Ecto neural progenitor cell (in vitro differentiated cells): ENCODE measurements at regions not wholly inside any gene's neighbourhood (a gene's known extent, or its start where the extent isn't known, plus 50 kb on each side); places are given as distances from the start of the nearest gene placed in this dataset.
"Not testable (repeated sequence)": the region's sequence is repeated elsewhere in the genome, so short reads cannot be mapped to it uniquely, and the experiment has no call there.

Experiments used
- DNase-seq: peaks from one replicate; pipeline ENCODE4 v3.0.0-alpha.2; 2018; ENCODE audit warnings: low spot score

DNA sequence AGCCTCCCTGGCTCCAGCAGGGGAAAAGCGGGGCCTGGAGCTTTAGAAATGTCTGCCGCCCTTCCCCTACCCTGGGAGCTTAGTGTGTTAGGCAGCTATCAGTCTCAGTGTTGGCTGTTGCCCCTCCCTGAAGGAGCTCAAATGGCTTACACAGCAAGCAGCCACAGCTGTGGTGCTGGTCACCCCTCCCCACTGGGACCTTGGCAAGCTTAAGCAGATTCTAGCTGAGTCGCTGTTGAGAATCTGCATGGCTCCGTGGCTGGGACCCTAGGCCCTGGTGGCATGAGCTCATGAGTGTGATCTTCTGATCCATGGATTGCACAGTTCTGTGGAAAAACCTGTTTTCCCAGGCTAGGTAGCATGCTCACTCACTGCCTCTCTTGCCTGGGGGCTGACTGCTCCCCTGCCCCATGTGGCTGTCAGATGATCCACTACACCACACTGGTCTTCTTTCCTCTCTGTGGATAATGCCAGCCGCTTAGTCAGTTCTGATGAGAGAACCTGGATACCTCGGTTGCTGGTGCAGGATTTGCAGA is 714.0 kb downstream of the MAFB start:
- DNase-seq: no peak

DNA sequence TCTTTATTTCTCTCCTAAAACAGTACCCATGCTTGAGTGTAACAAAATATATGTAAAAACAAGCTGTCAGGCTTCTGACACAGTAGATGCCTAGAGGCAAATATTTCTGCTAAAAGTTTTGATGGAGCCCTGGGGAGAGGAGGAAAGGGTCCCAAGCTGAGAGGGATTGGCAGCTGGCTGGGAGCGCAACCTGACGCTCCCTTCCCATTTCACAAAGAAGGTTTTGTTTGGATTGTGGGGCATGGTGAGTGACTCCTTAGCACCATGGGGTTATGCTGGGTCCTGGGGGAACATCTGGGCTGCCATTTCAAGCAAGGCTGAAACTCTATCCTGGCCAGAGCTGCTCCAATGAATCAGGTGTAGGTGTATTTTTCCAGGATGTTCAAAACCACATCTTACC is 720.5 kb downstream of the MAFB start:
- no peak for DNase-seq

DNA sequence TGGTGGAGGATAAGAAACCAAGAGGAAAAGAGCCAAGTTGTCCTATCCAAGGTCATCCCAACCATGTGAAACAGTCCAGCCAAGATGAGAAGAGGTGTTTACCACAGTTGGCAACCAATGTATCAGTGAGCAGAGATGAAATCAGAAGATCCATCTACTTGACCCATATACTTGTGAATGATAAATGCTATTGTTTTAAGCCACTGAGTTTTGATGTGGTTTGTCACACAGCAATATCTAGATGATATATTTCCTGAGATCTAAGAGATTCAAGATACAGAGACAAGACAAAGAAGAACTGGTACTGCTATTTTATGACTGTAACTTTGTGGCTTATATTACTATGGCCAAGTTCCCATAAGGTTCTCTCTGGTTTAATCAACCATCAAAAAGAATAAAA is 721.2 kb downstream of the MAFB start:
- no peak for DNase-seq

DNA sequence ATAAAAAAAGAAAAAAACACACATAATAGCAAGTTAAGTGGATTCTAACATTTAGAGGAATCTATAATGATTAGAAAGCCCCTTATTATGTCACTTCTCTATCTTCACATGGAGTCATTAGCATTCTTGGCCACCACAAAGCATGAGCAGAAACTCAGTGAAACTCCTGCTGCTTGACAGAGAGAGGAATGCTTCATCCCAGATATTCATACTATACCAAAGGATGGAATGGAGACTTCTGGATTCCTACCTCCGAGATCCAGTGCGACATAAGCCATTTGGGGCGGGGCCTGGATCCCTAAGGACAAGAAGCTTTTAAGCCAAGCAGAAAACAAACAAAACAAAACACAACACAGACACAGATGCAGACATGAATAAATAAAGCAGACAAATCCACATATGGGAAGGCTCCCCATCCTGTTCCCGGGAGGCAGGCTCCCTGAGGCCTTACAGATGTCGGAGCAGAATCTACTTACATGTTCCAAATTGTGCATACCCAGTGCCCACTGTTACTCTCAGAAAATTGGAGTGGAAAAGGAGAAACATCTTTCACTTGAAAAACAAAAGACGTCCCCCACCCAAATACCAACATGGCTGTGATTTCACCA is 727.3 kb downstream of the MAFB start:
- DNase-seq: no peak

DNA sequence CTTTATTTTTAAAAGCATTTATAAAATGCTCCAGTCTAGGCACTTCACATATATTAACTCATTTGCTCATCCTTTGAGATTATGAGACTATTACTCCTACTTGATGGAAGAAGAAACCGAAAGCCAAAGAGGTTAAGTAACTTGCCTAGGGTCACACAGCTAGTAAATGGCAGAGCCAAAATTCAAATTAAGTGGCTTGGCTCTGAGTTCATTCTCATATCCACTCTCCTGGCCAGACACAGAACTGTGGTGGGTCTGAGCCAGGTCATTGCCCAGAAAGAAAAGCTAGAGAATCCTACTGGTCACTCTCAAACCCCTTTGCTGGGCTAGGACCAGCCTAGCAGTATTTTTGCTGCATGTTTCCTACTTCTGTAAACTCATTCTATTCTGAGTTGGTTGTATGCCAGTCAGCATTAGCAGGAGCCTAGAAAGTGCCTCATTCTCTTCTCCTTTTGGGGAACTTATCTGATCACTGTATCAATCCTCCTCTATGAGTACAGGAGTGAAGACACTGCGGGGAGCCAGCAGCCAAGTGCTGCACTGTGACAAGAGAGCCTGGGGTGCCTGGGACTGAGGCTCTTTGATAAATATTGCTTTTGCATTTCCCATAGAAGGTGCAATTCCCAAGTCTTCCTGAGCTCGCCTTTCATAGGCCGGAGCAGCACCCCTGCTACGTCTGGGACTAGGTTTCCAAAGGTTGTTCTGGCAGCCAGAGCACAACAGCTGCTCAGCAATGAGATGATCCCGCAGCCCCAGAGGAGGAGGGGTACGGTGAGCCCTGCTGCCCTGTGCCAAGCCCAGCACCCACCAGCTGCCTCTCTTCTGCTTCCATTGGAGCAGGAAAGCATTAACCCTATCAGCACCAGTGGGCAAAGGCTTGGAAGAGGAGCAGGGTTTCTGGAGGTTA is 728.3 kb downstream of the MAFB start:
- DNase-seq: peak; percentile 51

DNA sequence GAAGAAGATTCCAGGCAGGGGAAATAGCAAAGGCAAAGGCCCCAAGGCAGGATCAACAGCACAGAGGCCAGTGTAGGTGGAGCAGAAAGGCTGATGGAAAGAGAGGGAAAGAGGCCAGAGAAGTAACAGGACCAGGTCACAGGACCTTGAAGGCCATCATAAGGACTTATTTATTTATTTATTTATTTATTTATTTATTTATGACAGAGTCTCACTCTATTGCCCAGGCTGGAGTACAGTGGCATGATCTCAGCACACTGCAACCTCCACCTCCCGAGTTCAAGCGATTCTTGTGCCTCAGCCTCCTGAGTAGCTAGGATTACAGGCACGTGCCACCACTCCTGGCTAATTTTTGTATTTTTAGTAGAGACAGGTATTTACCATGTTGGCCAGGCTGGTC is 731.1 kb downstream of the MAFB start:
- DNase-seq: not testable (repeated sequence)

DNA sequence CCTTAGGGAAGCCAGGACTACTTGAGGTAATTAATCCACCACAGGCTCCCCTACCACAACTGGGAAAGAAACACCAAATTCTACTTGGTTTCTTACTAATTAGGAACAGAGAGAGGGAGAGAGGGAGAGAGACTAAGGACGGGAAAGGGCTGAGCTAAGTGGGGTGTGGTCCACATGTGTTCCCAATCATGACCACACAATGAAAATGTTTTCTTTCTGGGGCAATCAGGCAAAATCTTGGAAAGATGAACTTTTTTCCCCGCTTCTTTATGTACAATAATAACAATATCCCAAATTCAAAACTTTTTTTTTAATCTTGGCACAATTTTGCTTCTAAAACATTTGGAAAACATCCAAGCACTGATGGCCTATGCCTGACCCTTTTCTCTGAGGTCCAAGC is 734.4 kb downstream of the MAFB start:
- no peak for DNase-seq

DNA sequence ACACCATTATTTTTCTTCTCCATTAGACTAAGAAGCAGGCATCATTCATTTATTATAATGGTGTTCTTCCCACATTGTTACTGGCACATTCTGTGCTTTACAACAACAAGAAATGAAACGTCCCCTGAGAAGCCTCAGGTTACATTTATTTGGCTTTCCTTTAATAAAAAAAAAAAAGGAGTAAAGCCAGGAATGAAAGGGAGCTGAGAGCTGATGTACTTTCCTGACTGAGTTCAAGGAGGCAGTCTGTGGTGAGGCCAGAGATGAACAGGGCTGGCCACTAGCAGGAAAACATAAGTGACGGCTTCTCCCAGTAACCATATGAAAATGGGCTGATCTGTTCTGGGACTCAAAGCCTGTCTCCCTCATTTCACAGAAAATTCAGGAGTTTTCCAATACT is 742.1 kb downstream of the MAFB start:
- DNase-seq: no peak

DNA sequence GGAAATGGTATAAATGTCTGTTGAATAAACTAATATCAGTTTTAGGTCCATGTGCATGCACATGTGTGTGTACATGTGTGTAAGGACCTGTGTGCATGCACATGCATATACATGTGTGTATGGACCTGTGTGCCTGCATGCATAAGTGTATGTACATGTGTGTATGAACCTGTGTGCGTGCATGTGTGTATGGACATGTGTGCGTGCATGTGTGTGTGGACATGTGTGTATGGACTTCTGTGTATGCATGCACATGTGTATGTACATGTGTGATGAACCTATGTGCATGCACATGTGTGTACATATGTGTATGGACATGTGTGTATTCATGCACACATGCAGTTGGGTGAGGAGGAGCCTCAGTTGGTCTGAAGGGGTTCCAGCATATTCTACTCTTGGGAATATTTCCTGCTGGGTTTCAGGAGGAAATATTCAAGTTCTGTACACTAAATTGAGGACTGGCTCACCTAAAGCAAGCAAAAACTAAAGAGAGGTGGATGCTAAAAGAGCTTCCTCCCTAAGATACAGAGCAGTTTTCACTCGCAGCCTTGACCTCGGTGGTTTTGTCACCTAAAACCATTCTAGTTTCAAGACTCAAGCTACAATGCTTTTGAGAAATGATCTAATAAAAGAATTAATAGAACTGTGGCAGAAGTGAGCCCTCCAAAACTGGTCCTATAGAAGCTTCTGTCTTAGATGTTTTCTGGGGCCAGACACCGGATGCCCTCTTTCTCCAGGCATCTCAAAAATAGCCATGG is 742.8 kb downstream of the MAFB start:
- no peak for DNase-seq

DNA sequence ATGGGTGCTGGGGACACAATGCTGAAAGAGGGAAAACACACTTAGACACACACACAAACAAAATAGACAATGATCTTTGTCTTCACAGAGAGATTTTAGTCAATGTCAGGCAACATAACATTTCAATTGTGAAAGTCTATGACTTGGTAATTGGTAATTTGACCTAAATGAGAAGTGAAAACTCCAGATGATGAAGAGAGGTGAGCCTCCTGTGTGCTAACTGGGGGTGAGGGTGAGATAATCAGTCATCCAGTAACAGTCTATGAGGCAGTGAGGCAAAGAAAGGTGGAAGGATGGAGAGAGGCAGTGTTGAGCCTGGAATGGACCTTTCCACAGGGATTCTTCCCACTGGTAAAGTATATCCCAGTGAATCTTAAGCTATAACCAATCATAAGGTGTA is 744.2 kb downstream of the MAFB start:
- no peak for DNase-seq

DNA sequence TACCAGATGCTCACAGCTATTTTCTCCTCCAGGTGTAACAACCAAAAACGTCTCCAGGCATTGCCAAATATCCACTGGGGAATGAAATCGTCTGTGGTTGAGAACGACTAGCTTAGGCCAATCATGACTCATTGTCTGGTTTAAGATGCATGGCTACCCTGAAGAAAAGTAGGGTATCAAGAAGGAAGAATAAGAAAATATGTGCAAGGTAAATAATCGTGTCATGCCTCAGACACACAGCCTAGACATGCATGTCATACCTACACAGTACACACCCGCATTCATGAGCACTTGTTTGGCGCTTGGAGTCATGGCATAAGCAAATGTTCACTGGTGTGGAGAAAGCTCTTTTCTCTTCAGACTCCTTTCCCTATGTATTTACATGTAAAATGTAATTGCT is 745.7 kb downstream of the MAFB start:
- DNase-seq: no peak

DNA sequence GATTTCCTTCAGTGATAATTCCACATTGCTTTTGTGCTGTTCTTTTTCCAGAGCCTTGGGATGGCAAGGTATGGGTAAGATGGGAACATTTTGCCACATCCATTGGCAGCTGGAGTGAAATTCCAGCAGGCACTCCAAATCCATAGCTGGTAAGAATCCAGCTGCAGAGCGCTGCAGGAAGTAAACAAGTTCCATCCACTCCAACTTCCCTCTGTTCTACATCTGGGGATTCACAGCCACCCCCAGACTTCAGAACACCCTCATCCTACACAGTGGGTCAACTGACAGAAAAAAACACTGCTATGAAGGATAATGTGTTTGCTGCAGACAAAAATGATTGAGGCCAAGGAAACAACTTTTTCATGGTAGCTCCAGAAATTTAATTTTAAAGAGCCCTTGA is 747.8 kb downstream of the MAFB start:
- DNase-seq: no peak

DNA sequence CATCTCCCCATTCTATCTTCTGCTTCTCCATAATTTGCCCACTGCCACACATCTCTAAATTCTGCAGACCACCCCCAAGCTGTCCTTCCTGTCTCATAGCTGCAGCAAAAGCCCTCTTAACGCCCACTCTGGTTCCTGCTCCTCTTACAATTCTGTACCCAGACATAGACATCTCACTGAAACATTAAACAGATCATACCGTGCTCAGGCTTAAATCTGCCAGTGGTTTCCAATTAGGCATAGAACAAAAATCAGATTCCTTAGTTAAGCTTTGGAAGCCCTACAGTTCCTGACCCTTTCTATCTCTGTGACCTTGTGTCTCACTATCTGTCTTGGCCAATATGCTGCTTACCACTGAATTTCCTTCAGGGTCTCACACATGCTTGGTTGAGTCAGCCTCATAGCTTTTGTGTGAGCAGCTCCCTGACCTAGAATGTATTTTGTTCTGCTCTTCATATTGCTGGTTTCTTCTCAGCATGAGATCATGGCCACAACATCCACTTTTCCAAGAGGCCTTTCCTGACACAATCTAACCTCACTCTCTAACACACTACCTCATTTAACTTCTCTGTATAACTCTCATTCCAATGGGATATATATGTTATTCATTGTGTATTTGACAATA is 749.7 kb downstream of the MAFB start:
- no peak for DNase-seq

DNA sequence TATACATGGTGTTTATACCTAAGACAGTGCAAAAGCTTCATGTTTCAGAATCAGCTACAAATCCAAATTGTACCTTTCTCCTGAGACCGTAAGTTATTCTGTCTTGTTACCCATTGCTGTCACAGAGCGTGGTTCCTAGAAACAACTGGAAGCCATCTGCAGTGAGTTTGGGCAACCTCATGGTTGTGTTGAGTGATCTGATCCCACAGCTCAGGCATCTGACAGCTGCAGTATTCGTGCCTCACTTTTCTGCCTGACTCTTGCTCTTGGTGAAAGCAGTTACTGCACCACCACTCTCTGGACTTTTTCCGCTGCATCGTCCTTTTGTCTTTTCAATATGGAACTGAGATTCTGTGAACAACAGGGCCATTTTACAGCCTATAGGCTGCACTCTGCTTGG is 752.6 kb downstream of the MAFB start:
- no peak for DNase-seq

DNA sequence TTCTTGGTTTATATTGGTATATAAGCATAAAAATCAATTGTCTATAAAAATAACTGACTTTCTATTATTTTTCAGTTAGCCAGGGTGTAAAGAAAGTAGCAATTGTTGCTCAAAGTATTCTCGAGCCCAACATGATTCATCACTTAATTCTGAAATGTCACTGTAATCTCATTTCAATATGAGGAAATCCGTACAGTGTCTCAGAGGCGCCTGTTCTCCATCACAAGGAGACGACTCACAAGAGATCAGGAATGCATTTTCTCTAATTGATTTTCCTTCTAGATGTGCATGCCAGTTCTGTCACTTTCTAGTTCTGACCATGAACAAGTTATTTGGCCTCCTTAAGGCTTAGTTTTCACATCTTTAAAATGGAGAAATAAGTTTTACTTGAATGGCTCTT is 753.1 kb downstream of the MAFB start:
- no peak for DNase-seq

DNA sequence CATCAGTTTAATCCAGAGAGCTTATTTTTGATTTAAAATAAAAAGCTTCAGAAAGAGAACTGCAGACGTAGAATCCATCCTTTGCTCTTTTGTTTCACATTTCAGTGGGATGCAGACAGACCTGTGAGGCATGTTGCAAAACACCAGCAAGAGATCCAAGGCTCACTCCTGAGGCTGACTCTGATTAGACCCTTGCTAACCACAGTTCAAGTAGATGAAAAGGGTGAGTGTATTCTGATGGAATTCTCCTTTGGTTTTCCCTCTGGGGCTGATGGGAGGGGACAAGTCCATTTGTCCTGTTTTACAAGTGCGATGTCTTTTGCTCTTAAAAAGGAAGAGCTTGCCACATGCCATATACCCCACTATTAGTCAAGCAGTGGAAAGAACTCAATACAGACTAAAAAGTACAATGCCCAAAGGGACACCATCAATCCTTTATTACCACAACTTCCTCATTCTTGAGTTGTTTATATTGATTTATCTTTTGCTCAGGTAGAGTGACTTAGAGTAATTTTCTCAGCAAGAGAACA is 772.7 kb downstream of the MAFB start:
- no peak for DNase-seq

DNA sequence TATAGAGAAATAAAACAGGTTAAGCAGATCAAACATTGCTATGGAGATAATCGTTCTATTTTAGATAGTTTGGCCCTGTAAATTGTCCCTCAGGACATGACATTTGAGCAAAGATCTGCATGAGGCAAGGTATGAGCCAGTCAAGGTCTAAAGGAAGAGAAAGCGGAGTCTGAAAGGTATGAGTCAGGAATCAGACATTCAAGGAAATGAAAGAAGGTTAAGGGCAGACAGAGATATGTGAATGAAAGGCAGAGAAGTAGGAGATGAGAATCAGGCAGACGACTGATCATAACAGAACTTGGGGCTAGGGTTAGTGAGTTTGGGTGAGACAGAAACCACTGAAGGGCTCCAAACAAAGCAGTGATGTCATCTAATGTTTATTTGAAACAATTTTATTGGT is 775.8 kb downstream of the MAFB start:
- DNase-seq: no peak

DNA sequence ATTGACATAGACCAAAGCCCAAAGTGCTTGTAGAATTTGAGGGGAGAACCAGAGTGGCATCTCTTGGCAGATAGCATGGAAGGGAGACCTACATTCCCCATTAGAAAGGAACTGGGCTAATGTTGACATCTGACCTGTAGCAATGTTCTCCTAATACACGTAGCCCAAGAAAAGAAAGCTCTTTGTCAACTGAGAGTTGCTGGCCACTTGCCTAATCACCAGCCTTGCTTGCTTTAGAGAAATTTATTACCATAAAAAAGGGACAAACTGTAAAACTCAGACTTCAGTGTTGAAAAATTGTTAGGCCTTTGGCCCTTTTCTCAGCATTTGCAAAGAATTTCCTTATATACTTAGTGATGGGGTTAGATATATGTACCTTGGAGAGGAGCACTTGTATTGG is 777.5 kb downstream of the MAFB start:
- no peak for DNase-seq

DNA sequence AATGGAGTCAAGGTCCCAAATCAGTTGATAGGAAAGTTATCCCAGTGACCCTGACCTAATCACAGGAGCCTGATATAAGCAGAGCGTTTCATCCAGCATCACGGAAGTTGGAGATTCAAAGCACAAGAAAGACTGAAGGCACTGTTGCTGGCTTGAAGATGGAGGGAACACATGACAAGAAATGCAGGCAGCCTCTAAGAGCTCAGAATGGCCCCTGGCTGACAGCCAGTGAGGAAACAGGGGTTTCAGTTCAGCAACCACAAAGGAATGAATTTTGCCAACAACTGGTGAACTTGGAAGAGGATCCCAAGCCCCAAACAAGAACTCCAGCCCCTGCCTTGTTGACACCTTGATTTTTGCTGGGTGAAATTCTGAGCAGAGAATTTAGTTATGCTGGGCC is 778.5 kb downstream of the MAFB start:
- no peak for DNase-seq

DNA sequence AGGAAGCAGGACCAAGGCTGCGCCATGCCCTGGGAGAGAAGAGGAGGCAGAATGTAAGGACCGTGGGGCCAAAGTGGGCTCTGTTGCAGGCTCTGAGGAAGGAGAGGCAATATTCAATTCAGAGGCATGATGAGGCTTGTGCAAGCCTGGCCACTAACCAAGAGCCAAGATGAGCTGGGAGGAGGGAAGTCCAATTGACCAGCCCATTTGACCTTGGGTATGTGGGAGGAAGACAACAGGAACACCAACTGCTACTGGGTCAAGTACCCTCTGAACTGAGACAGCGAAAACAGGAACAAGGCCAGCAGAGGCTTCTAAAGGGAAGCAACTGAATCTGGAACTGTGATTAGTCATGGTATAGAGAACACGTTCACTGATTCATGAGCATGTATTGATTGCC is 779.6 kb downstream of the MAFB start:
- no peak for DNase-seq

DNA sequence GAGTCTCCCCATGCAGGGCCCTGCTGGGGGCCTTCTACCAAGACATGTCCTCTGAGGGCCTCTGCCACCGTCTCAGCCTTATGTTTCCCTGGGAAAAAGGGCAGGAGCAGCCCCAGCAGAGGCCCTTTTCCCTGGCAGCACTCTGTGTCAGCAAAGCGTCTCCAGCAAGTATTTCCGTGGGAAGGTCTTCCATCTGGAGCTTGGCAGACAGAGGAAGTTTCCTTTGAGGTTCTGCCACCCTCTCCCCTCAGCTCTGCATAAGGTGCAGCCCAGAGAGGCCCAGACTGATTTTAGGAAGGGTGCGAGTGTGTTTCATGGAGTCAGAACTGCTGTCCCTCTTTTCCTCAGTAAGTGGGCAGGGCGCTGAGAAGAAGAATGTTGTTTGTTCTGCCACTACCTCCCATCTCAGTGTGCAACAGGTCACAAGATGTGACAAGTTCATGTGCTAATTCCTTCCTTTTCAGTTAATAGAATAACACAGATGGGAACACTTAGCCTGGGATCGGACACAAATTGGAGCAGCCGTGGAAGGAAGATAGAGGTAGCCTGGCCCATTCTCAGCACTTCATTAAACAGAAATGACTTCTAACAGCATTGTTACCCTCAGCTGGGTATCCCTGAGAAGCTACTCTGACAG is 784.4 kb downstream of the MAFB start:
- DNase-seq: no peak
